ENCODE measurements at regions not wholly inside any gene's neighbourhood (a gene's known extent, or its start where the extent isn't known, plus 50 kb on each side); places are given as distances from the start of the nearest gene placed in this dataset.

GRCh38 chr6:41404182-41404845 is 68.9 kb downstream of the NCR2 start:
- in situ Hi-C loops (cut with HindIII; ENCODE audit: low sequenced_read_pairs) = no loop called here

- in situ Hi-C loops (cut with HindIII; ENCODE audit: low sequenced_read_pairs) = no loop called here
Observed at GRCh38 chr6:41405941-41406727, 70.7 kb downstream of the NCR2 start.

GRCh38 chr6:41406728-41407489 is 71.5 kb downstream of the NCR2 start:
- in situ Hi-C loops (cut with HindIII; ENCODE audit: low sequenced_read_pairs) = no loop called here

- in situ Hi-C loops (cut with HindIII; ENCODE audit: low sequenced_read_pairs) = no loop called here
Observed at GRCh38 chr6:41408576-41408975, 73.2 kb downstream of the NCR2 start.

- in situ Hi-C loops (cut with HindIII; ENCODE audit: low sequenced_read_pairs) = no loop called here
Observed at GRCh38 chr6:41408982-41409381, 73.6 kb downstream of the NCR2 start.

- in situ Hi-C loops (cut with HindIII; ENCODE audit: low sequenced_read_pairs) = no loop called here
Observed at GRCh38 chr6:41409489-41409888, 74.1 kb downstream of the NCR2 start.

GRCh38 chr6:41411961-41412360 is 76.6 kb downstream of the NCR2 start:
- in situ Hi-C loops (cut with HindIII; ENCODE audit: low sequenced_read_pairs) = loop anchor here (10.0 kb wide), 1 partner anchor 283 kb away; no protein-coding TSS in a partner anchor

GRCh38 chr6:41413250-41413649 is 77.8 kb downstream of the NCR2 start:
- in situ Hi-C loops (cut with HindIII; ENCODE audit: low sequenced_read_pairs) = loop anchor here (10.0 kb wide), 1 partner anchor 282 kb away; no protein-coding TSS in a partner anchor

- in situ Hi-C loops (cut with HindIII; ENCODE audit: low sequenced_read_pairs) = loop anchor here (10.0 kb wide), 1 partner anchor 278 kb away; no protein-coding TSS in a partner anchor
Observed at GRCh38 chr6:41416501-41416837, 81.1 kb downstream of the NCR2 start.

GRCh38 chr6:41418741-41419140 is 83.3 kb downstream of the NCR2 start:
- in situ Hi-C loops (cut with HindIII; ENCODE audit: low sequenced_read_pairs) = loop anchor here (10.0 kb wide), 1 partner anchor 276 kb away; no protein-coding TSS in a partner anchor

GRCh38 chr6:41419385-41419784 is 84.0 kb downstream of the NCR2 start:
- in situ Hi-C loops (cut with HindIII; ENCODE audit: low sequenced_read_pairs) = loop anchor here (10.0 kb wide), 1 partner anchor 275 kb away; no protein-coding TSS in a partner anchor

- in situ Hi-C loops (cut with HindIII; ENCODE audit: low sequenced_read_pairs) = no loop called here
Observed at GRCh38 chr6:41420186-41420585, 84.8 kb downstream of the NCR2 start.

- in situ Hi-C loops (cut with HindIII; ENCODE audit: low sequenced_read_pairs) = no loop called here
Observed at GRCh38 chr6:41422161-41422560, 86.8 kb downstream of the NCR2 start.

GRCh38 chr6:41423002-41423401 is 87.6 kb downstream of the NCR2 start:
- in situ Hi-C loops (cut with HindIII; ENCODE audit: low sequenced_read_pairs) = no loop called here

GRCh38 chr6:41424370-41425058 is 89.1 kb downstream of the NCR2 start:
- in situ Hi-C loops (cut with HindIII; ENCODE audit: low sequenced_read_pairs) = no loop called here

- in situ Hi-C loops (cut with HindIII; ENCODE audit: low sequenced_read_pairs) = no loop called here
Observed at GRCh38 chr6:41425511-41425910, 90.1 kb downstream of the NCR2 start.

- in situ Hi-C loops (cut with HindIII; ENCODE audit: low sequenced_read_pairs) = no loop called here
Observed at GRCh38 chr6:41426438-41426851, 91.0 kb downstream of the NCR2 start.

- in situ Hi-C loops (cut with HindIII; ENCODE audit: low sequenced_read_pairs) = no loop called here
Observed at GRCh38 chr6:41426888-41427641, 91.7 kb downstream of the NCR2 start.

- in situ Hi-C loops (cut with HindIII; ENCODE audit: low sequenced_read_pairs) = no loop called here
Observed at GRCh38 chr6:41427642-41428335, 92.4 kb downstream of the NCR2 start.
